ENCODE measurements at regions not wholly inside any gene's neighbourhood (a gene's known extent, or its start where the extent isn't known, plus 50 kb on each side); places are given as distances from the start of the nearest gene placed in this dataset.

DNA sequence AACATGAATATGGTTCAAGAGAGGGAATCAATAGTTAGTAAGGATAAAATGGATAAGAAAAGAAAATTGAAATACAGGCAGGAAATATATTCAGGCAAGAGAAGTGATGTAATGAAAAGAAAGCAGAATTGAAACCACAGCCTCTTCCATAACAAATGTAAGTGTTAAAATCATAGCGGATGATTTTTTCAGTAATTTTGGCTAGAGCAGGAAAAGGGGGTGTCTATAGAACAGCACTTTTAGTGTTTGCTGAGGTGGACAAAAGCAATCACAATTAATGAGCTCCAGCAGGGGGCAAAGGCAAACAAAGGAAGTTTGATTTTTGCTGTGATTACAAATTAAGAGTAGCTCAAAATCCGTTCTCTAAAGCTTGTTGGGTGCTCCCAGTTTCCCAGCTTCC is 79.0 kb downstream of the TRIL start:
- no peak for DNase-seq
- Histone ChIP-seq H3F3A (replicated peaks; ENCODE audit: insufficient read depth) (no peaks in the 10 kb centered on the region), H4K20me1 (ENCODE audit: insufficient read depth) (no peaks in the 10 kb centered on the region), H3K36me3 (replicated peaks in 1 of 2; ENCODE audit: control insufficient read depth in 1 of 2, insufficient read depth in 2 of 2, low read length in 1 of 2) (no peaks in the 10 kb centered on the region), H3K4me2 (no peak overlapping the region), H2AFZ (ENCODE audit: low read depth) (no peak overlapping the region), H3K4me1 (ENCODE audit: control insufficient read depth in 1 of 2, insufficient read depth in 2 of 2, low read depth in 1 of 2, low read length in 1 of 2) (no peaks in the 10 kb centered on the region), H3K79me2 (ENCODE audit: insufficient read depth) (no peaks in the 10 kb centered on the region), H3K27ac (ENCODE audit: low read depth in 2 of 2, low read length in 1 of 2) (no peak overlapping the region), H3K27me3 (ENCODE audit: insufficient read depth) (peaks cover 44% of the 10 kb centered on the region), H3K9ac (no peak overlapping the region), H3K9me2 (no peaks in the 10 kb centered on the region), H3K4me3 (ENCODE audit: low read depth in 2 of 2, low read length in 1 of 2) (no peak overlapping the region), H3K9me3 (no peaks in the 10 kb centered on the region)
- ChIA-PET POLR2A (no interaction called here), CTCF (interaction anchor here (0.9 to 1.0 kb wide), 2 partner anchors 77 to 256 kb away, joined by 3 read pairs; no protein-coding TSS in a partner anchor)
- WGBS (ENCODE audit: low lambda C conversion rate): 56% methylated on average over 2 of the region's 2 CpGs
- TF ChIP-seq CHD2 (IDR thresholded peaks at IDR 0.05; ENCODE audit: low read length, partially characterized antibody) (no peak), GABPA (IDR thresholded peaks at IDR 0.05; ENCODE audit: low read depth) (no peak), SMC3 (IDR thresholded peaks at IDR 0.05; ENCODE audit: low read depth, low read length) (no peak), RFX5 (IDR thresholded peaks at IDR 0.05; ENCODE audit: low read length) (no peak), TAF1 (IDR thresholded peaks at IDR 0.05; ENCODE audit: borderline replicate concordance, low read depth, low read length) (no peak), RXRA (IDR thresholded peaks at IDR 0.05; ENCODE audit: borderline replicate concordance, low read depth) (no peak), NFIC (IDR thresholded peaks at IDR 0.05; ENCODE audit: borderline replicate concordance) (no peak), TCF12 (IDR thresholded peaks at IDR 0.05) (no peak), MXI1 (IDR thresholded peaks at IDR 0.05; ENCODE audit: low read depth, low read length) (no peak), RAD21 (IDR thresholded peaks at IDR 0.05; ENCODE audit: low read length) (no peak), EP300 (IDR thresholded peaks at IDR 0.05; ENCODE audit: borderline replicate concordance in 1 of 2, low read depth in 1 of 2, low read length in 1 of 2) (no peak)

DNA sequence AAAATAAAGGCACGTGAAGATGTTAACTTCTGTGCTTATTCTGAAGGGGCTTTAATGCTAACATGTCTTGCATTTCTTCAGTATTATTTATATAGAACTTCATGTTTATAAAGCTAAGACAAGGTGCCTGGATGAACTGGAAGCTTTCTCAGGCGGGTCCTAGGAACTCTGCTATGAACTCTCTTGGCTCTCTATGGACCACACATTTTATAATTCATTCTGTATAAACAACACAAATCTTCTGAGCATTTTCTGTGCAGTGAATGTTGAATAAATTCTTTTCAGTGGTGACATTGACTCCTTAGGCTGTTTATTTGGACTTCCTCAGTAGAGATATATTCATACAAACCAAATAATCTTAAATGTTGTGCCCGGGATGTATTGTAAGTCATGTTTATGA is 79.6 kb downstream of the TRIL start:
- Histone ChIP-seq H3K36me3 (replicated peaks in 1 of 2; ENCODE audit: control insufficient read depth in 1 of 2, insufficient read depth in 2 of 2, low read length in 1 of 2) (no peaks in the 10 kb centered on the region), H3K4me3 (ENCODE audit: low read depth in 2 of 2, low read length in 1 of 2) (no peak overlapping the region), H3K27ac (ENCODE audit: low read depth in 2 of 2, low read length in 1 of 2) (no peak overlapping the region), H4K20me1 (ENCODE audit: insufficient read depth) (no peaks in the 10 kb centered on the region), H3K9ac (no peak overlapping the region), H3F3A (replicated peaks; ENCODE audit: insufficient read depth) (no peaks in the 10 kb centered on the region), H2AFZ (ENCODE audit: low read depth) (no peak overlapping the region), H3K9me3 (no peaks in the 10 kb centered on the region), H3K9me2 (no peaks in the 10 kb centered on the region), H3K79me2 (ENCODE audit: insufficient read depth) (no peaks in the 10 kb centered on the region), H3K4me2 (no peak overlapping the region), H3K4me1 (ENCODE audit: control insufficient read depth in 1 of 2, insufficient read depth in 2 of 2, low read depth in 1 of 2, low read length in 1 of 2) (no peaks in the 10 kb centered on the region), H3K27me3 (ENCODE audit: insufficient read depth) (peaks cover 38% of the 10 kb centered on the region)
- DNase-seq: no peak
- CTCF ChIA-PET: interaction anchor here (0.7 to 1.2 kb wide), 5 partner anchors 8 to 44 kb away, joined by 3 to 5 read pairs (median 3); no protein-coding TSS in a partner anchor
- TF ChIP-seq, protein P1, sequence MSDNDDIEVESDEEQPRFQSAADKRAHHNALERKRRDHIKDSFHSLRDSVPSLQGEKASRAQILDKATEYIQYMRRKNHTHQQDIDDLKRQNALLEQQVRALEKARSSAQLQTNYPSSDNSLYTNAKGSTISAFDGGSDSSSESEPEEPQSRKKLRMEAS (IDR thresholded peaks at IDR 0.05; ENCODE audit: low read depth): no peak
- TF ChIP-seq, protein P2, sequence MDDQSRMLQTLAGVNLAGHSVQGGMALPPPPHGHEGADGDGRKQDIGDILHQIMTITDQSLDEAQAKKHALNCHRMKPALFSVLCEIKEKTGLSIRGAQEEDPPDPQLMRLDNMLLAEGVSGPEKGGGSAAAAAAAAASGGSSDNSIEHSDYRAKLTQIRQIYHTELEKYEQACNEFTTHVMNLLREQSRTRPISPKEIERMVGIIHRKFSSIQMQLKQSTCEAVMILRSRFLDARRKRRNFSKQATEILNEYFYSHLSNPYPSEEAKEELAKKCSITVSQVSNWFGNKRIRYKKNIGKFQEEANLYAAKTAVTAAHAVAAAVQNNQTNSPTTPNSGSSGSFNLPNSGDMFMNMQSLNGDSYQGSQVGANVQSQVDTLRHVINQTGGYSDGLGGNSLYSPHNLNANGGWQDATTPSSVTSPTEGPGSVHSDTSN (IDR thresholded peaks at IDR 0.05): no peak
- TF ChIP-seq SMC3 (IDR thresholded peaks at IDR 0.05; ENCODE audit: low read depth, low read length) (no peak), FOXJ3 (CRISPR knock-in tag; IDR thresholded peaks at IDR 0.05) (no peak), NRF1 (IDR thresholded peaks at IDR 0.05; ENCODE audit: low read depth, low read length) (no peak), EZH2phosphoT487 (IDR thresholded peaks at IDR 0.05; ENCODE audit: borderline replicate concordance, low read depth) (no peak), RXRA (IDR thresholded peaks at IDR 0.05; ENCODE audit: borderline replicate concordance, low read depth) (no peak), TEAD4 (IDR thresholded peaks at IDR 0.05; ENCODE audit: borderline replicate concordance, insufficient read depth) (no peak)
- TF ChIP-seq, protein P3, sequence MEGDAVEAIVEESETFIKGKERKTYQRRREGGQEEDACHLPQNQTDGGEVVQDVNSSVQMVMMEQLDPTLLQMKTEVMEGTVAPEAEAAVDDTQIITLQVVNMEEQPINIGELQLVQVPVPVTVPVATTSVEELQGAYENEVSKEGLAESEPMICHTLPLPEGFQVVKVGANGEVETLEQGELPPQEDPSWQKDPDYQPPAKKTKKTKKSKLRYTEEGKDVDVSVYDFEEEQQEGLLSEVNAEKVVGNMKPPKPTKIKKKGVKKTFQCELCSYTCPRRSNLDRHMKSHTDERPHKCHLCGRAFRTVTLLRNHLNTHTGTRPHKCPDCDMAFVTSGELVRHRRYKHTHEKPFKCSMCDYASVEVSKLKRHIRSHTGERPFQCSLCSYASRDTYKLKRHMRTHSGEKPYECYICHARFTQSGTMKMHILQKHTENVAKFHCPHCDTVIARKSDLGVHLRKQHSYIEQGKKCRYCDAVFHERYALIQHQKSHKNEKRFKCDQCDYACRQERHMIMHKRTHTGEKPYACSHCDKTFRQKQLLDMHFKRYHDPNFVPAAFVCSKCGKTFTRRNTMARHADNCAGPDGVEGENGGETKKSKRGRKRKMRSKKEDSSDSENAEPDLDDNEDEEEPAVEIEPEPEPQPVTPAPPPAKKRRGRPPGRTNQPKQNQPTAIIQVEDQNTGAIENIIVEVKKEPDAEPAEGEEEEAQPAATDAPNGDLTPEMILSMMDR (IDR thresholded peaks at IDR 0.05): no peak
- TF ChIP-seq, protein P4, sequence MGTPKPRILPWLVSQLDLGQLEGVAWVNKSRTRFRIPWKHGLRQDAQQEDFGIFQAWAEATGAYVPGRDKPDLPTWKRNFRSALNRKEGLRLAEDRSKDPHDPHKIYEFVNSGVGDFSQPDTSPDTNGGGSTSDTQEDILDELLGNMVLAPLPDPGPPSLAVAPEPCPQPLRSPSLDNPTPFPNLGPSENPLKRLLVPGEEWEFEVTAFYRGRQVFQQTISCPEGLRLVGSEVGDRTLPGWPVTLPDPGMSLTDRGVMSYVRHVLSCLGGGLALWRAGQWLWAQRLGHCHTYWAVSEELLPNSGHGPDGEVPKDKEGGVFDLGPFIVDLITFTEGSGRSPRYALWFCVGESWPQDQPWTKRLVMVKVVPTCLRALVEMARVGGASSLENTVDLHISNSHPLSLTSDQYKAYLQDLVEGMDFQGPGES (IDR thresholded peaks at IDR 0.05; ENCODE audit: low read depth, low read length): no peak
- TF ChIP-seq, protein P5, sequence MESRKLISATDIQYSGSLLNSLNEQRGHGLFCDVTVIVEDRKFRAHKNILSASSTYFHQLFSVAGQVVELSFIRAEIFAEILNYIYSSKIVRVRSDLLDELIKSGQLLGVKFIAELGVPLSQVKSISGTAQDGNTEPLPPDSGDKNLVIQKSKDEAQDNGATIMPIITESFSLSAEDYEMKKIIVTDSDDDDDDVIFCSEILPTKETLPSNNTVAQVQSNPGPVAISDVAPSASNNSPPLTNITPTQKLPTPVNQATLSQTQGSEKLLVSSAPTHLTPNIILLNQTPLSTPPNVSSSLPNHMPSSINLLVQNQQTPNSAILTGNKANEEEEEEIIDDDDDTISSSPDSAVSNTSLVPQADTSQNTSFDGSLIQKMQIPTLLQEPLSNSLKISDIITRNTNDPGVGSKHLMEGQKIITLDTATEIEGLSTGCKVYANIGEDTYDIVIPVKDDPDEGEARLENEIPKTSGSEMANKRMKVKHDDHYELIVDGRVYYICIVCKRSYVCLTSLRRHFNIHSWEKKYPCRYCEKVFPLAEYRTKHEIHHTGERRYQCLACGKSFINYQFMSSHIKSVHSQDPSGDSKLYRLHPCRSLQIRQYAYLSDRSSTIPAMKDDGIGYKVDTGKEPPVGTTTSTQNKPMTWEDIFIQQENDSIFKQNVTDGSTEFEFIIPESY (IDR thresholded peaks at IDR 0.05; ENCODE audit: borderline replicate concordance, low read depth): no peak
- WGBS (ENCODE audit: low lambda C conversion rate): 55% methylated on average over 3 of the region's 3 CpGs
- POLR2A ChIA-PET: no interaction called here

Data from SK-N-SH (cell line).